Mesodermal cell (in vitro differentiated cells): ENCODE measurements at regions not wholly inside any gene's neighbourhood (a gene's known extent, or its start where the extent isn't known, plus 50 kb on each side); places are given as distances from the start of the nearest gene placed in this dataset.

Source experiments
- H3K27ac ChIP-seq: 2 replicates; pipeline ENCODE4 v1.7.0; 2013; ENCODE audit warnings: mild to moderate bottlenecking, low read depth, low read length, moderate library complexity; ENCODE audit not compliant: severe bottlenecking
- H3K36me3 ChIP-seq: 2 replicates; pipeline ENCODE4 v1.7.1; 2013; ENCODE audit warnings: mild to moderate bottlenecking, low read length, moderate library complexity; ENCODE audit not compliant: control insufficient read depth, insufficient read depth
- H3K4me1 ChIP-seq: one replicate; pipeline ENCODE4 v1.7.1; 2013; ENCODE audit warnings: mild to moderate bottlenecking, low read length; ENCODE audit not compliant: insufficient read depth, control insufficient read depth, poor library complexity, severe bottlenecking
- H3K4me3 ChIP-seq: 2 replicates; pipeline ENCODE4 v1.7.0; 2013; ENCODE audit warnings: low read length, control low read depth, mild to moderate bottlenecking; ENCODE audit not compliant: insufficient read depth, poor library complexity, severe bottlenecking; ENCODE audit errors: extremely low read depth
- H3K9me3 ChIP-seq: 2 replicates; pipeline ENCODE4 v1.7.1; 2013; ENCODE audit warnings: mild to moderate bottlenecking, low read length, moderate library complexity; ENCODE audit not compliant: control insufficient read depth
- WGBS, 2 experiments: methylation state at CpG; one replicate each; pipeline ENCODE4 v1.1.5; 2013; ENCODE audit warnings: missing lambda C conversion rate in 2 of 2; ENCODE audit not compliant: insufficient coverage in 2 of 2; 5-methylcytosine and 5-hydroxymethylcytosine counted together

GRCh38 chr1:95369985-95370690, 136.1 kb downstream of the RWDD3 start:
- Histone ChIP-seq H3K27ac (no peak overlapping the region), H3K36me3 (no peaks in the 10 kb centered on the region), H3K4me1 (no peaks in the 10 kb centered on the region), H3K9me3 (no peaks in the 10 kb centered on the region), H3K4me3 (no peak overlapping the region)
- 88 to 98% methylated on average over 4 to 5 of the region's 7 CpGs for WGBS, 2 experiments

- Histone ChIP-seq H3K27ac (no peak overlapping the region), H3K4me3 (no peak overlapping the region), H3K9me3 (no peaks in the 10 kb centered on the region), H3K4me1 (no peaks in the 10 kb centered on the region), H3K36me3 (no peaks in the 10 kb centered on the region)
- WGBS, 2 experiments: 89 to 93% methylated on average over 6 to 8 of the region's 13 CpGs
Measured at GRCh38 chr1:95370691-95371562, 136.9 kb downstream of the RWDD3 start.

GRCh38 chr1:95371666-95372282, 137.8 kb downstream of the RWDD3 start:
- WGBS, 2 experiments: 90 to 95% methylated on average over 5 to 10 of the region's 12 CpGs
- H3K27ac ChIP-seq: no peak overlapping the region
- no peaks in the 10 kb centered on the region for H3K36me3 ChIP-seq
- H3K4me1 ChIP-seq: no peaks in the 10 kb centered on the region
- H3K9me3 ChIP-seq: no peaks in the 10 kb centered on the region
- no peak overlapping the region for H3K4me3 ChIP-seq

GRCh38 chr1:95375174-95375573, 141.2 kb downstream of the RWDD3 start:
- Histone ChIP-seq H3K36me3 (no peaks in the 10 kb centered on the region), H3K4me3 (no peak overlapping the region), H3K9me3 (no peaks in the 10 kb centered on the region), H3K27ac (no peak overlapping the region), H3K4me1 (no peaks in the 10 kb centered on the region)
- 79 to 96% methylated on average over 2 to 4 of the region's 4 CpGs for WGBS, 2 experiments

GRCh38 chr1:95380909-95381308, 146.9 kb downstream of the RWDD3 start:
- Histone ChIP-seq H3K9me3 (no peaks in the 10 kb centered on the region), H3K4me1 (no peaks in the 10 kb centered on the region)
- 79 to 87% methylated on average over 2 of the region's 2 CpGs for WGBS, 2 experiments

GRCh38 chr1:95382000-95382786, 148.2 kb downstream of the RWDD3 start:
- Histone ChIP-seq H3K27ac (no peak overlapping the region), H3K4me3 (no peak overlapping the region), H3K36me3 (no peaks in the 10 kb centered on the region), H3K4me1 (no peaks in the 10 kb centered on the region), H3K9me3 (no peaks in the 10 kb centered on the region)
- whole genome bisulfite sequencing, 2 experiments: 78 to 86% methylated on average over 1 to 2 of the region's 4 CpGs

More at GRCh38 chr1:95380909-95381308, 146.9 kb downstream of the RWDD3 start:
- H3K4me3 ChIP-seq: no peak overlapping the region
- no peak overlapping the region for H3K27ac ChIP-seq
- H3K36me3 ChIP-seq: no peaks in the 10 kb centered on the region

GRCh38 chr1:95383111-95383510, 149.1 kb downstream of the RWDD3 start:
- H3K4me3 ChIP-seq: no peak overlapping the region
- 80 to 87% methylated on average over 4 to 5 of the region's 5 CpGs for WGBS, 2 experiments
- no peaks in the 10 kb centered on the region for H3K9me3 ChIP-seq
- no peaks in the 10 kb centered on the region for H3K4me1 ChIP-seq
- no peaks in the 10 kb centered on the region for H3K36me3 ChIP-seq
- no peak overlapping the region for H3K27ac ChIP-seq

- Histone ChIP-seq H3K4me3 (no peak overlapping the region), H3K27ac (no peak overlapping the region), H3K4me1 (no peaks in the 10 kb centered on the region), H3K36me3 (no peaks in the 10 kb centered on the region), H3K9me3 (no peaks in the 10 kb centered on the region)
- whole genome bisulfite sequencing, 2 experiments: 34 to 36% methylated on average over 3 of the region's 3 CpGs
Measured at GRCh38 chr1:95384567-95384966, 150.6 kb downstream of the RWDD3 start.

- no peak overlapping the region for H3K27ac ChIP-seq
- H3K4me3 ChIP-seq: no peak overlapping the region
- H3K9me3 ChIP-seq: no peaks in the 10 kb centered on the region
- 80% methylated on average over 1 of the region's 1 CpG; no CpG with 5 or more reads in 1 of the 2 experiments for WGBS, 2 experiments
- no peaks in the 10 kb centered on the region for H3K4me1 ChIP-seq
- no peaks in the 10 kb centered on the region for H3K36me3 ChIP-seq
Measured at GRCh38 chr1:95386371-95386770, 152.4 kb downstream of the RWDD3 start.

- no peaks in the 10 kb centered on the region for H3K9me3 ChIP-seq
- H3K27ac ChIP-seq: no peak overlapping the region
- no peaks in the 10 kb centered on the region for H3K36me3 ChIP-seq
- no peak overlapping the region for H3K4me3 ChIP-seq
- WGBS, 2 experiments: 77 to 85% methylated on average over 4 of the region's 5 CpGs
- no peaks in the 10 kb centered on the region for H3K4me1 ChIP-seq
Measured at GRCh38 chr1:95386915-95387314, 152.9 kb downstream of the RWDD3 start.
